ENCODE measurements at regions not wholly inside any gene's neighbourhood (a gene's known extent, or its start where the extent isn't known, plus 50 kb on each side); places are given as distances from the start of the nearest gene placed in this dataset.
"Not testable (repeated sequence)": the region's sequence is repeated elsewhere in the genome, so short reads cannot be mapped to it uniquely, and the experiment has no call there.

GRCh38 chr9:39674437-39675210 lies 319.2 kb downstream of the SPATA31A1 start:
- not testable (repeated sequence) for DNase-seq

GRCh38 chr9:39675211-39675553 lies 319.7 kb downstream of the SPATA31A1 start:
- not testable (repeated sequence) for DNase-seq

GRCh38 chr9:39678534-39679263 lies 323.2 kb downstream of the SPATA31A1 start:
- not testable (repeated sequence) for DNase-seq

GRCh38 chr9:39680694-39681401 lies 325.4 kb downstream of the SPATA31A1 start:
- not testable (repeated sequence) for DNase-seq

GRCh38 chr9:39728862-39729261 lies 373.4 kb downstream of the SPATA31A1 start:
- DNase-seq: not testable (repeated sequence)

- DNase-seq: not testable (repeated sequence)
Measured at GRCh38 chr9:39744898-39745297, 389.4 kb downstream of the SPATA31A1 start.

- DNase-seq: not testable (repeated sequence)
Measured at GRCh38 chr9:39775570-39775969, 420.1 kb downstream of the SPATA31A1 start.

GRCh38 chr9:39791356-39791755 lies 435.9 kb downstream of the SPATA31A1 start:
- DNase-seq: not testable (repeated sequence)

- DNase-seq: not testable (repeated sequence)
Measured at GRCh38 chr9:39797935-39798334, 442.5 kb downstream of the SPATA31A1 start.

- DNase-seq: not testable (repeated sequence)
Measured at GRCh38 chr9:39799252-39799651, 443.8 kb downstream of the SPATA31A1 start.

- DNase-seq: not testable (repeated sequence)
Measured at GRCh38 chr9:39802561-39802960, 447.1 kb downstream of the SPATA31A1 start.

GRCh38 chr9:39809401-39810226 lies 454.1 kb downstream of the SPATA31A1 start:
- DNase-seq: peak; percentile 12

- DNase-seq: not testable (repeated sequence)
Measured at GRCh38 chr9:39810401-39810800, 454.9 kb downstream of the SPATA31A1 start.

- DNase-seq: not testable (repeated sequence)
Measured at GRCh38 chr9:39811615-39812014, 456.1 kb downstream of the SPATA31A1 start.

- DNase-seq: not testable (repeated sequence)
Measured at GRCh38 chr9:39828457-39828856, 473.0 kb downstream of the SPATA31A1 start.
